ENCODE measurements at regions not wholly inside any gene's neighbourhood (a gene's known extent, or its start where the extent isn't known, plus 50 kb on each side); places are given as distances from the start of the nearest gene placed in this dataset.

GRCh38 chr10:129396021-129396722 lies 70.9 kb upstream of the MGMT start:
- DNase-seq, result no peak

- DNase-seq, result no peak
Measured at GRCh38 chr10:129397198-129397974, 69.7 kb upstream of the MGMT start.

GRCh38 chr10:129398711-129399141 lies 68.3 kb upstream of the MGMT start:
- DNase-seq, result no peak

GRCh38 chr10:129400426-129400825 lies 66.6 kb upstream of the MGMT start:
- no peak for DNase-seq

- DNase-seq, result no peak
Measured at GRCh38 chr10:129402459-129402858, 64.6 kb upstream of the MGMT start.

- no peak for DNase-seq
Measured at GRCh38 chr10:129404091-129404490, 63.0 kb upstream of the MGMT start.

GRCh38 chr10:129405389-129405788 lies 61.7 kb upstream of the MGMT start:
- DNase-seq, result no peak

- no peak for DNase-seq
Measured at GRCh38 chr10:129410688-129411392, 56.2 kb upstream of the MGMT start.

- DNase-seq, result no peak
Measured at GRCh38 chr10:129411393-129411705, 55.7 kb upstream of the MGMT start.

- no peak for DNase-seq
Measured at GRCh38 chr10:129411772-129412171, 55.3 kb upstream of the MGMT start.

- DNase-seq, result no peak
Measured at GRCh38 chr10:129413024-129413423, 54.0 kb upstream of the MGMT start.

- DNase-seq, result no peak
Measured at GRCh38 chr10:129415215-129416140, 51.6 kb upstream of the MGMT start.

GRCh38 chr10:129416155-129416554 lies 50.9 kb upstream of the MGMT start:
- no peak for DNase-seq

GRCh38 chr10:129416956-129417765 lies 49.9 kb upstream of the MGMT start:
- DNase-seq, result no peak
